Jurkat, Clone E6-1 (cell line): ENCODE measurements at regions not wholly inside any gene's neighbourhood (a gene's known extent, or its start where the extent isn't known, plus 50 kb on each side); places are given as distances from the start of the nearest gene placed in this dataset.

Experiments used
- DNase-seq: peaks from one replicate; pipeline ENCODE4 v3.0.0-alpha.2; 2011; ENCODE audit warnings: low read depth, low spot score
- H3K4me3 ChIP-seq: 2 replicates; pipeline ENCODE4 v1.5.1; 2011; ENCODE audit warnings: mild to moderate bottlenecking, low read length, control low read depth, moderate library complexity

DNA sequence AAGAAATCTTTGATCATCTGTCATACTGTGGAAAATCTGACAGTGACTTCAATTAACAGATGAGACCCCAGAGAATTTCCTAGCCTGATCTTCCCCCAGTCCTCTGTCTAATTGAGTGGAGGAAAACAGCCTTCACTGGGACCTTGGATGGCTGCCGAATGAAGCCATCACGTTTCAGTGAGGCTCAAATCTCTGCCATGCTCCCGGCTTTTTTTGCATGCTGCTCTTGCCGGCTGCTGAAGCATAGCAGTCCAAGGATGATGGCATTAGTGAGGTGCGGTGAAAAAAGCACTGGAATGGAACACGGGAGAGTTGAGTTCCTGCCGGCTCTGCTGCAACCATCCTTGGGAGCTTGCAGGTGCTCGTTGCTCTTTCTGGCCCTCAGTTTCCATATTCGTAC is 430.5 kb downstream of the SLC4A3 start:
- no peak overlapping the region for H3K4me3 ChIP-seq
- no peak for DNase-seq

DNA sequence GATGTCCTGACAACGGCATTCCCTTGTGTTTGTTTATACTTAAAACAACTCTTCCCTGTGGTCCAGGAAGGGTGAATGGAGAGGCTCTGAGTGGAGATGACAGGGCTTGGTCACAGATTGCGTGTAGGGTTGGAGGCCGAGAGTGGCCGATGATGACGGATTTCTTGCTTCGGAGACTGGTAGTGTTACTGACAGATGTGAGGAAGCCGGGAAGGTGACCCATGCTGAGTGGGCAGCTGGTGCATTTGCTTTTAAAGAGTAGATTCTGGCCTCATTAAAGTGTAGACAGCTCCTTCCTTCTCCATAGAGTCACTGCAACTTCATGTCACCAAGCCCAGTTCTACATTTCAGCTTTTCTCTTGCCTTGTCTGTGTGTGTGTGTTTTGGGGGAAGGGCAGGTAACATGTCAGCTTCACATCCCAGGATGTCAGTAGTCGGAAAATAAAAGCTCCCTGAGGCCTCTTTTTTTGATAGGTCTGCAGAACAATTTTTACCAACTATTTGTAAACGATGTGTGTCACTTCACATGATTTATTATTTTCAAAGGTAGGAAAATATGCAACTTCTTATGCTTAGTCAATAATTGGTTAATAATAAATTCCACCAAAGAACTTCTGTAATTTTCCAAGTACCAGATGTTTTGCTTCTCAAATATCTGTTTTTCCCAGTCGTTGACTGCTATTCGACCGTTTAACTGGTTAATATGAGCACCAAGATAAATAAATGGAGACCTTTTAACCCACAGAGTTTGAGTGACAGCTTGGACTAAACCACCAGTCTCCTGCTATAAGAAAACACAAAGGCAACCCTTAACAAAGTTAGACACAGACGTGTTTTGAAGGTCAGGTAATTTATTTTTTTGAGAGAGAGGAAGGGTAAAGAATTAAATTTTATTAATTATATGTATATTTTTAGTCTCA is 436.9 kb downstream of the SLC4A3 start:
- H3K4me3 ChIP-seq = no peak overlapping the region
- DNase-seq = no peak

DNA sequence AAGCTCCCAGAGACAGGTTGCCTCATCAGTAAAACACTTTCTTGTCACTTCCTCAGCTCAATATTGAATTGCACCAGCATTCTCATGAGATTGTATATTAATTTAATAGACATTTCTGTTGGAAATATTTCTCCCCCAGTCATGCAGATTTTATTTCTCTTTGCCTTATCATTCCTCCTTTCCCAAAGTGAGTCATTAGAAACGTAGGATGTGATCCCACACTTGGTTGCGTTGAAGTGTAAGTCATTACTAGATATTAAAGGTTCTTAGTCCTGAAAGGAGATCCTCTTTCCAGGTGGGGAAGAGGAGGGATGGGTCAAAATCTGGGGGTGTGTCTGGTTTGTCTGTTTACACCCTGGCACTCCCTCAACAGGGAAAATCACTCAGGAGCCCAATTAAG is 438.2 kb downstream of the SLC4A3 start:
- DNase-seq = no peak
- no peak overlapping the region for H3K4me3 ChIP-seq

DNA sequence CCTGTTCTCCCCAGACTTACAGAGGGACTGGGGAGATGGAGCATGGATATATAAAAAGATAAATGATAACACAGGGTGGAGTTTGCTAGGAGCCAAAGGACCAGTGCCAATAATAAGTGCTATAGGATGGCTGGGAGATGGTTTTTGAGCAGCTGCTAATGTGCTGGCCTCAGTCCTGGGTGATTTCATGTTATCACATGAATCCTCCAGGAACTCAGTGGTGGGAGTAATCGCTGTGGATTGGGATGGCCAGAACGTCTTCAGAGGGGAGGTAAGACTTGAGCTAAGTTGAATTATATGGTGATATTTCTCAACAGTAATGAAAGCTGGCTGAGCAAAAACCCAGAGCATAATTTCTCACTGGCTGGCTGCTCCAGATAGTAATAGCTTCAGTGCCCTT is 441.4 kb downstream of the SLC4A3 start:
- no peak for DNase-seq
- H3K4me3 ChIP-seq = no peak overlapping the region

DNA sequence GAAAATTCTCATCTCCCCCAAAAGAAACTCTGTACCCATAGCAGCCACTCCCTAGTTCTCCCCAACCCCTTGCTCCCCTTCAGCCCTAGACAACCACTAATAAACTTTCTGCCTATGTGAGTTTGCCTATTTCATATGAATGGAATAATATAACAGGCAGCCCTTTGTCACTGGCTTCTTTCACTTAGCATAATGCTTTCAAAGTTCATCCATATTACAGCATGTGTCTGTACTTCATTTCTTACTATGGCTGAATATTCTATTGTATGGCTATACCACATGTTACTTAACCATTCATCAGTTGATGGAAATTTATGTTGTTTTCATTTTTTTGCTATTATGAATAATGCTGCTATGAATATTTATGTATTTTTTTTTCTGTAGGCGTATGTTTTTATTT is 442.9 kb downstream of the SLC4A3 start:
- H3K4me3 ChIP-seq = no peak overlapping the region
- no peak for DNase-seq

DNA sequence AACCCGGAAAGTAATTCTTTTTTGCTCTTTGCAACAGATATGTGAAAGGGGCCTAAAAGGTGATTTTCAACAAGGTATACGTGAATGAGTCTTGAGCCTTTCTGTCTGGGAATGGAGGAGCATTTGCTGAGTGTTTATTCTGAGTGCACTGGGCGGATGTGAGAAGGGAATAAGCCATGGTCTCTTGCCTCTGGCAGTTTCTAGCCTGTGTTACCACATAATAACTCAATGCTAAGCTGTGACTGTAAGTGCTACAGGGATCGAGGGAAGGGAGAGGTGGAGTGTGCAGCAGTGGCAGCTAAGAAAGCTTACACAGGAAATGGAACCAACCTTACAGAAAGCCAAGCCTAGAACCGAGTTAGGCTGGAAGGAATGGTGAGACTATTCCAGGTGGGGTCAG is 444.3 kb downstream of the SLC4A3 start:
- H3K4me3 ChIP-seq = no peak overlapping the region
- no peak for DNase-seq

DNA sequence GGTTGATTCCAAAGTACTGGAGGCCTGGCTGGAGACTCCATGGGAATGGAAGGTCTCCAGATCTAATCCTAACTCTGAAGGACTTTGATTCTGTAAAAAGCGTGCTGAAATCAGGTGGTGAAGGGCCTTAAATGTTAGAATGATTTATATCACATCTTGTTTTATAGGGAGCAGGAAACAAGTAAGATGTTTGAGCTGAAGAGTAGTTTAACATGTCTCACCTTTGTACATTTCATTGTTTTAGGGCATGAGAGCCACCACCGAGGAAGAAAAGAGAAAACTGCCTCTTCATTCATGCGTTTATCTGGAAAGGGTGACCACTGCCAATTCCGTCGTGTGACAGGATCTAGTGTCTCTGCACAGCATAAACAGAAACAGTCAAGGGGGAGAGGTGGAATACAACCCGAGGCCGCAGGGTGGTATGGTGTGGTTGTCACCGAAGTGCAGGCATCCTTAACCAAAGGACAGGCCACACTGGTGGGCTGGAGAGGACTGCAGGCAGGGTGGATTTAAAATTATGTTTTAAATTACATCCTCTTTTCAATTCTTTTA is 445.3 kb downstream of the SLC4A3 start:
- no peak overlapping the region for H3K4me3 ChIP-seq
- DNase-seq = no peak

DNA sequence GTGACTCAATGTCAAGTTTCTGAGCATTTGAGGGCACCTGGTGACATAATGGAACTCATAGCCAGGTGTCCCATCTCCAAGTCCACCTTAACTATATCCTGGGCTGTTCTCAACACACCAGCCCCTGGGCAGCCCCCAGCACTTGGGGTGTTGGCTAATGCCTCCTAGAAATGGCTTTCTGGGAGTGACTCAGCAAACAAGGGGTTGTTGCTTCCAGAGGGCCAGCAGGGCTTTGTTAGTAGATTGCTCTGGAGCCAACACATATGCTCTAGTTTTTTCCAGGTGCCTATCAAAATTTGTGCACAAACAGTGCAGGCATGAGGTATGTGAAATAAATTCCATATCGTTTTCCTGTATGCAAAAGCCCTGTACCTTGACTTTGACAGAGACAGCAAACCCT is 448.4 kb downstream of the SLC4A3 start:
- DNase-seq = no peak
- no peak overlapping the region for H3K4me3 ChIP-seq

DNA sequence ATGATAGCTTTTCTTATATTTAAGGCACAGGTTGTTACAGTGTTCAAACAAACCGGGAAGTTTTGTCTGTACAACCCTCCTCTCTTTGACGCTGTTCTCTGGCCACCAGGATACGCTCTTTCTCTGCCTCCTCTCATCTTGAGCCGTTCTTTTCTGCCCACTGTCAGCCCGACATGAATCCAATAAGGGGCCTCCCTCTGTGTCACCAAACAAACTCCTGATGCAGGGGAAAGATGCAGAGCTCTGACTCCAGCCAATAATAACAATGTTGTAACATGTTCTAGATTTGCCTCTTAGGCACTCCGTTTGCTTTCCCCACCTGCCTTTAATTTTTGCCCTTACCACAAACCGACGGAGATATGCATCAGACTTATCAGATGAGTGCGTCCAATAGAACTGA is 449.3 kb downstream of the SLC4A3 start:
- peak; percentile 44 for DNase-seq
- H3K4me3 ChIP-seq = no peak overlapping the region

DNA sequence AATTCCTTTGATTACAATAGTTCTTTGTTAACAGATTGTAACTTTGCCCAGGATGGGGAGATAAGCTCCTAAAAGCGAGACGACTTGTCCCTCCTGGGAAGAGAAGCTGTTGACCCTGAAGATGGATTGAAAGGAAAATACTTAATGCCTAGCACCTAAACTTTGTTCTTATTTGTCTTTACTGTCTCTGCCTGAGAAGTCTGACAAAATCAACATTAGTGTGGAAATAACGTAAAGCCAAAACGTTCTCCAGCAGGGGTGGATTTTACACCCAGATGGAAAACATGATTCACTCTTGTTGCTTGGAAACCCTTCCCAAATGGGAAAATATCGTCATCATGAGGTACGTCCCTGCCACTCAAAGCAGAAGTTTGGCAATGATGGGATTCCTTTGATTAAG is 450.1 kb downstream of the SLC4A3 start:
- no peak for DNase-seq
- no peak overlapping the region for H3K4me3 ChIP-seq

DNA sequence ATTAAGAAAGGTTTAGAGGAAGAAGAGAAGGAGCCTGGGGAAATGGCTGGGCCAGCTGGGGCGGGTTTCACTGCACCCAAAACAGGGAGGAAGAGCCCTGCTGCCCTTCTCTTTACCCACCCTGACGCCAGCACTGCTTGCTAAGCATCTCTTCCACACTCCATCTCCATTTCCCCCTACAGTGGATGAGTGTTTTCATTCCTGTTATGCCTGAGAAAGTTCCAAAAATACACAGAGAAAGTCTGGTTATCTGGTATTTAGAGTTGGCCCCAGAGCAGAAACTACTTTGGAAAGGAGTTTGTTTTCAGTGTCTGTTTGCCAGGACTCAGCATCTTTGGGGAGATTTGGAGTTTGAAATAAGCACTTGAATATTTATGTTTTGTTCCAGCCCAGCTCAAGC is 451.0 kb downstream of the SLC4A3 start:
- H3K4me3 ChIP-seq = no peak overlapping the region
- DNase-seq = no peak

DNA sequence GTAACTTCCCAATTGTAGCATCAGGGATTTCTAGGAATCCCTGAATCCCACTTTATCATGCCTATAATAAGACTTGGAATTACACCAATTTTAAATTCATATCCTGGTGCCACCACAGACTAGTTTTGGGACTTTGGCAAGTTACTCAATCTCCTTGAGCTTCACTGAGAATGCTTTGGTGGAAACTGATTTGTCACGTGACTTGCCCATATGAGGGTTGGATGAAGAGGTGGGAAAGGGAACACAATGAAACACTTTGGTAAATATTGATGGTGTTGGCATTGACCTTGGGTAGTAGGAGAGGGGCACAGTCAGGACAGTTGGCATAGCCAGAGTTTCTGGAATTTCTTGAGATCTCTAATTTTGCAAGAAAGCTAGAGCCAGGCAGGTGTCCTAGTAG is 452.2 kb downstream of the SLC4A3 start:
- H3K4me3 ChIP-seq = no peak overlapping the region
- no peak for DNase-seq

DNA sequence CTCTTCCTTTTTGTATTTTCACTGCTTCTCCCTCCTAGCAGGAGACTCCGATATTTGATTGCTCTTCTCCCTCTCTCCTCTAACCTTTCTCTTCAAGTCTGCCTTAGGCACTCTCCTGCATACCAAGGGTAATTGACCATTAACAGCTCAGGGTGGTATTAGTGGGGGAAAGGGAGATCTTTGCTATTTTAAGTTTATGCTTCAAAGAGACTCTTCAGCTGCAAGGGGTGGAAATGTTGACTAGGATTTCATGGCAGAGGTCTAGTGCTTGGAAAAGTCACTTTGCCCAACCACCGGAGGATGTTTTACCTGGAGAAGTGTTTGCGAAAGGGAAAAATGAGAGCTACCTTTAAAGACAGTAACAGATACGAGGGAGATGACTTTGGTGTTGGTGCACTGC is 453.7 kb downstream of the SLC4A3 start:
- no peak for DNase-seq
- no peak overlapping the region for H3K4me3 ChIP-seq

DNA sequence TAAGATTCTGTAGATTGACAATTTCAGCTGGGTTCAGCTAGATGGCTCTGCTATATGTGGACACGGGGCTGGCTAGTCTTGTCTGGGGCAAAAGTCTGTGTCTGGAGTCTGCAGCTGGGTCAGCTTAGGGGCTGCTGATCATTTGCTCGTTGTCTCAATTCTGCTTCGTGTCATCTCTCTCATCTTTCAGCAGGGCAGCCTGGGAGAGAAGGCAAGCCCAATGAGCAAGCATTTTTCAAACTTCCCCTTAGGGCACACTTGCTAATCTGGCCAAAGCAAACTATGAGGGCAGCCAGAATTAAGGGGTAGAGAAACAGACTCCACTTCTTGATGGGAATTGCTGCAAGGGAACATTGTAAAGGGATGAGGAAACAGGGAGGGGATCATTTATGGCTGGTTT is 462.6 kb downstream of the SLC4A3 start:
- no peak overlapping the region for H3K4me3 ChIP-seq
- DNase-seq = no peak

DNA sequence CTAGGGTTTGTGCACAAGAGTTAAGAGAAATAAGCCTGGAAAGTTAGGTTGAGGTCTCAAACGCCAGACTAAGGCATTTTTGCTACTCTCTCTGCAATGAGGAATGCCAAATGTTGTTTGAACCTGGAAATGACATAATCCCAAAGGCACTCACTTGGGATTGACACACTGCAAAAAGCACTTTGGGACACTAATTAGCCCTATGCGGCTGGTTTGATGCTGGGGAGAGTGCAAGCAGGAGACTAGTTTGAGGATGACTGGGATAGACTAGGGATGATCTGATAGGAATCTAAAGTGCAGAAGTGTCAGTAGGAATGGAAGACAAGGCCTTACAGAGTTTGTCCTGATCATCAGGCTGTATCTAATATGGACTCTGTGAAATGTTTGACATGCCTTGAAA is 469.0 kb downstream of the SLC4A3 start:
- H3K4me3 ChIP-seq = no peak overlapping the region
- no peak for DNase-seq

DNA sequence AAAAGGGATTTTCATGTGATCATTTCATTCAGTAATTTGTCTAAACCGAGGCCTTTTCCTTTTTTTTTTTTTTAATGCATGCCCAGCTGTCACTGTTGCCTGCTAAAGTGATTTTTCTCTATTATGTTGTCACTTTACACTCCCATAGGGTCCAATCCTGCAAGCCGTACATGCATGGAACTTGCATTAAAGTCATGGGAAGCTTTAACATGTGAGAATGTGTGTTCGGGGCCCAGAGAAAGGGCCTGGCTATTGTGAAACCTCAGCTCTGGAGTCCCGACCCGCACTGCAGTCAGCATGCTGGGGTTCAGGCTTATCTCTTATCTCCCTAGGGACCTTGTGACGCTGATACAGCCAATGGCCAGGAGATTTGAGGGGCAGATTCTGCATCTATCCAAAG is 474.6 kb downstream of the SLC4A3 start:
- no peak for DNase-seq
- H3K4me3 ChIP-seq = no peak overlapping the region

DNA sequence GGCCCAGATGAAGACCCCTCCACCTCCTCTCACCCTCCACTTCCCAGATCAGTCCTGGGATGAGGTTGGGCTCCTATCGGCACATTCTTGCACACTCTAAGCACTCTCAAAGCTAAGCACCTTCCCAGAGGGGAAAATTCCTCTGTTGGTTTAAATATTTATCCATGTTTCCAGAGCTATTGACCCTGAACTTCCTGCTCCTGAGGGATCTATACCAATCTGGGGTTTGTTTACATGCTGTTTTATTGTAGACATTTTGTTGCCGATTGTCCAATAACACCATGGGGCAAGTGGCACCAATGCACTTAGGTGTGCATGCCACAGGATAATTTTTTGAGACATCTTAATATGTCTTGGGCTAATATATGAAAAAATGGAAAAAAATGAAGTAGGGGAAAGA is 476.2 kb downstream of the SLC4A3 start:
- no peak for DNase-seq
- no peak overlapping the region for H3K4me3 ChIP-seq

DNA sequence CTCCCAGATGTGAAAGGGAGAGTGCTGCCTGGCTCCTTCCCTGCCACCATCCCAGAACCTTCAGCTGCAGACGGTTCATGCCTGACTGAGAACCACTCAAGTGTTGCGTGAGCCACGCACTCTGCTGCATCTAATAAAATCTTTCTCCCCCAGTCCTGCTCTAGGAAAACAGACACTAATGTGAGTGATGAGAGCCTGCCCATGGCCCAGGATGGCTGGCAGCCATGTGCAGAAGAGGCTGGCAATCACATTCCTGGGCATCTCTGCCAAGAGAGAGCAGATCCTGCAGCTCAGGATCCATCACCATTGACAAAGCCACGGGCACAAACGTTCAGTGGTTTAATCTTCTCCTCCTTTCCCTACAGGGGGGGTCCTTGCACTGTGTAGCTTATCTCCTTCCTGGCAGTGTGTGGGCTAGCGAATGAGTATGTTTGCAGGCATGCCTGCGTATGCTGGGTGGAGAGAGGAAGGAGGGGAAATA is 477.5 kb downstream of the SLC4A3 start:
- no peak overlapping the region for H3K4me3 ChIP-seq
- peak; percentile 9 for DNase-seq

DNA sequence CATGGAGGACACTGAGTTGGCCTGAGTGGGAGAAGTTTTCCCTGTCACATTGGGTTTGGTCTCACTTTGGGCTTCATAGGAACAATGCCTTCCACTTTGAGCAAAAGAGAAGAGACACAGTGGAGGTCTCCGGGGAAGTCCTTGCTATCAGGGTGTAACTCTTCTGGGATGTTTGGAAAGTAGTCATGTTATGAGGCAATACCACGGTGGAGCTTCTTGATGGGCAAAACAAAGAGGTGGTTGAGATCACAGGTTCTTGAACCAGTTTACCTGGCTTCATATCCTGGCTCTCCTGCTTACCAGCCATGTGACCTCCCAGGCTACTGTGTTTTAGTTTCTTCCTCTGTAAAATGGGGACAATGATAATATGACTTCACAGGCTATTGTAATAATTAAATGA is 478.6 kb downstream of the SLC4A3 start:
- DNase-seq = no peak
- no peak overlapping the region for H3K4me3 ChIP-seq

DNA sequence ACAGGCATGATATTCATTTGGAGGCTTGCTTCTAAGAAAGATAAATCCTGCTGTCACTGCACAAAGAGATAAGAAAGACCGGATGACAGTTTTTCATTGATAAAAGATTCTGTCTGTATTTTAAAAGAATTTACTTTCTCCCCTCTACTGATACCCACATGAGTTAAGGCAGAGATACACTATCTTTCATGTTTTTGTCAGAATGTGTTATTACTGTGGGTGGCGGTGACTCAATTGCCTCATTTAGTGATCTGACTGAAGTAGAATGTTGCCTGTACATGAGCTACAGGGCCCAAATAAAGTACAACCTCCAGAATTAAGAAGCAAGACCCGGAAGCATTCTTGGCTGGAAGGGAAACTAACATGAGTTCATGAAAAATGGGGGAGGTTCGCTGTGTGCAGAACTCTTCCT is 480.0 kb downstream of the SLC4A3 start:
- DNase-seq = no peak

DNA sequence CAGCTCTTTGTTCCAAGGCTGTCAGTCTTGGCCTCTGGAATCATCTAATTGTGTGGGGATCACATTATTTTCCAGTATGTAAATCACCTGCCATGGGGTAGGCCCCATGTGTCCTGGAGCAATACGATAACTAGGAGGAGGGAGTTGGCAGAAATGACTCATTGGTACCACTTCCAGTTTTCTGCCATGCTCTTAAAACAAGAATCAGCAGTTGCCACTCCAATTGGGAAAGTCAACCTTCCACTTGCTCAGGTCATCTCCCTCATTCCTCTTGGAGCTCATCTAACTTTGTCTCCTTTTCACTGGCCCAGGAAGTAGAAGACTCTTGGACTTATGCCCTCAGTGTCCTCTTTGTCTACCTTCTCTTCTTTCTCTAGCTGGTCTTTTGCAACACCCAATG is 487.0 kb downstream of the SLC4A3 start:
- DNase-seq = no peak
- H3K4me3 ChIP-seq = no peak overlapping the region

More for the DNA sequence above, 480.0 kb downstream of the SLC4A3 start:
- H3K4me3 ChIP-seq = no peak overlapping the region
